ENCODE measurements at regions not wholly inside any gene's neighbourhood (a gene's known extent, or its start where the extent isn't known, plus 50 kb on each side); places are given as distances from the start of the nearest gene placed in this dataset.

DNA sequence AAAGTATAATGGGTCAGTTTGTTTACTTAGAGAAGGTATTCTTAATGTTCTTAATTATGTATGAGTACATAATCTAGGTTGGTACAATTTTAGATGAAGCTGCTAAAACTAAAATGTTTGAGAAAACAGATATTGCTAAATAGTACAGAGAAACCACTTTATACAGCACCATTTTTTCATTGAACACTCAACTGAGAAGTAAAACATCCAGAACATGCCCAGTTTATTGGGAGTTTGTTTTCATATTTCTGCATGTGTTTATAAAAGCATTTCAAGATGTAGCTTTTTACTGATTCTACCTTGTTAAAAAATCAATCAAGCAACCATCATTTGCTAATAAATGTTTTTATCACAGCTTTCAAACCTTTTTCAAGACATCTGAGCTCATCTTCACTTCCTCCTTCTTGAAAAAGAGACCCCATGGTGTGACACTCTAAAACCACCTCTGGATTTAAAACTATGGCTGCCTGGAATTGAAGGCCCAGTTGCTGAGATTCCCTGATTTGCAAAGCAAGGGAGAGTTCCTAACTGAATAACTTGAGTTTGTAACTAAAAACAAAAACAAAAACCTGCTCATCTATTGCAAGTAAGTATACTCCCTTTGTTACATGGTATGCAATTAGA is 585.9 kb downstream of the ZEB2 start:
- TF ChIP-seq, protein P1, sequence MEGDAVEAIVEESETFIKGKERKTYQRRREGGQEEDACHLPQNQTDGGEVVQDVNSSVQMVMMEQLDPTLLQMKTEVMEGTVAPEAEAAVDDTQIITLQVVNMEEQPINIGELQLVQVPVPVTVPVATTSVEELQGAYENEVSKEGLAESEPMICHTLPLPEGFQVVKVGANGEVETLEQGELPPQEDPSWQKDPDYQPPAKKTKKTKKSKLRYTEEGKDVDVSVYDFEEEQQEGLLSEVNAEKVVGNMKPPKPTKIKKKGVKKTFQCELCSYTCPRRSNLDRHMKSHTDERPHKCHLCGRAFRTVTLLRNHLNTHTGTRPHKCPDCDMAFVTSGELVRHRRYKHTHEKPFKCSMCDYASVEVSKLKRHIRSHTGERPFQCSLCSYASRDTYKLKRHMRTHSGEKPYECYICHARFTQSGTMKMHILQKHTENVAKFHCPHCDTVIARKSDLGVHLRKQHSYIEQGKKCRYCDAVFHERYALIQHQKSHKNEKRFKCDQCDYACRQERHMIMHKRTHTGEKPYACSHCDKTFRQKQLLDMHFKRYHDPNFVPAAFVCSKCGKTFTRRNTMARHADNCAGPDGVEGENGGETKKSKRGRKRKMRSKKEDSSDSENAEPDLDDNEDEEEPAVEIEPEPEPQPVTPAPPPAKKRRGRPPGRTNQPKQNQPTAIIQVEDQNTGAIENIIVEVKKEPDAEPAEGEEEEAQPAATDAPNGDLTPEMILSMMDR (IDR thresholded peaks at IDR 0.05) = no peak
- Histone ChIP-seq H3K4me1 (ENCODE audit: control insufficient read depth in 1 of 2, insufficient read depth in 2 of 2, low read length in 2 of 2) (peaks cover 4 to 11% of the 10 kb centered on the region in 2 donors), H4K20me1 (ENCODE audit: insufficient read depth, low read length) (no peaks in the 10 kb centered on the region), H3K79me2 (ENCODE audit: insufficient read depth, low read length) (no peaks in the 10 kb centered on the region), H3K9ac (ENCODE audit: insufficient read depth, low read length, poor library complexity, severe bottlenecking) (no peak overlapping the region), H3K9me3 (replicated peaks in 1 of 2; ENCODE audit: control insufficient read depth in 1 of 2, insufficient read depth in 1 of 2, low read length in 2 of 2) (no peaks in the 10 kb centered on the region), H2AFZ (ENCODE audit: insufficient read depth, low read depth, low read length, poor library complexity, severe bottlenecking) (no peak overlapping the region), H3K4me3 (replicated peaks in 1 of 3; ENCODE audit: low read depth in 2 of 3, low read length in 3 of 3) (no peak overlapping the region), H3K27me3 (ENCODE audit: control insufficient read depth in 2 of 2, insufficient read depth in 2 of 2, low read length in 2 of 2) (peaks cover 46 to 57% of the 10 kb centered on the region in 2 donors), H3K36me3 (replicated peaks in 1 of 2; ENCODE audit: control insufficient read depth in 1 of 2, insufficient read depth in 2 of 2, low read length in 2 of 2) (no peaks in the 10 kb centered on the region), H3K4me2 (replicated peaks; ENCODE audit: extremely low read depth, low read length, poor library complexity, severe bottlenecking) (no peak overlapping the region), H3K27ac (ENCODE audit: low read depth in 1 of 2, low read length in 2 of 2) (no peak overlapping the region)
- Mint-ChIP-seq H3K4me1 (peaks cover 10% of the 10 kb centered on the region), H3K27ac (no peak overlapping the region), H3K27me3 (ENCODE audit: low read depth in 3 of 3) (peaks cover 39 to 52% (median 44%) of the 10 kb centered on the region in 3 donors), H3K36me3 (no peaks in the 10 kb centered on the region), H3K9me3 (peaks cover 0 to 10% (median 0%) of the 10 kb centered on the region in 7 donors), H3K4me3 (no peak overlapping the region)
- intact Hi-C loops (cut with micrococcal nuclease) = no loop called here
- DNase-seq = no peak

DNA sequence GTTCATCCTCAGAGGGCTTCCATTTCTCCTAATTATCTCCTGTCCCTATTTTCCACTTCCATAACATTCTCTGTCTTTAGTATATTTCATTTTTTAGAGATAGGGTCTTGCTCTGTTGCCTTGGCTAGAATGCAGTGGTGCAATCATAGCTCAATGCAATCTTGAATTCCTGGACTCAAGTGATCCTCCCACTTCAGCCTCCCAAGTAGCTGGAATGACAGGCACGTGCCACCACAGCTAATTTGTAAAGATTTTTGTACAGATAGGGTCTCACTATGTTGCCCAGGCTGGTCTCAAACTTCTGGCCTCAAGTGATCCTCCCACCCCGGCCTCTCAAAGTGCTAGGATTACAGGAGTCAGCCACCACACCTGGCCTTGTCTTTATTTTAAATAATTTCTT is 589.0 kb downstream of the ZEB2 start:
- Mint-ChIP-seq H3K4me1 (no peaks in the 10 kb centered on the region), H3K4me3 (no peak overlapping the region), H3K36me3 (no peaks in the 10 kb centered on the region), H3K9me3 (peaks cover 0 to 4% (median 0%) of the 10 kb centered on the region in 7 donors), H3K27ac (no peak overlapping the region), H3K27me3 (ENCODE audit: low read depth in 3 of 3) (peaks cover 14 to 24% (median 24%) of the 10 kb centered on the region in 3 donors)
- intact Hi-C loops (cut with micrococcal nuclease) = no loop called here
- no peak overlapping the region for H3K9ac ChIP-seq (ENCODE audit: insufficient read depth, low read length, poor library complexity, severe bottlenecking)
- no peak overlapping the region for H3K4me3 ChIP-seq (replicated peaks in 1 of 3; ENCODE audit: low read depth in 2 of 3, low read length in 3 of 3)
- no peaks in the 10 kb centered on the region for H4K20me1 ChIP-seq (ENCODE audit: insufficient read depth, low read length)
- no peaks in the 10 kb centered on the region for H3K36me3 ChIP-seq (replicated peaks in 1 of 2; ENCODE audit: control insufficient read depth in 1 of 2, insufficient read depth in 2 of 2, low read length in 2 of 2)
- no peak overlapping the region for H3K4me2 ChIP-seq (replicated peaks; ENCODE audit: extremely low read depth, low read length, poor library complexity, severe bottlenecking)
- H3K9me3 ChIP-seq (replicated peaks in 1 of 2; ENCODE audit: control insufficient read depth in 1 of 2, insufficient read depth in 1 of 2, low read length in 2 of 2) = no peaks in the 10 kb centered on the region
- no peak overlapping the region for H2AFZ ChIP-seq (ENCODE audit: insufficient read depth, low read depth, low read length, poor library complexity, severe bottlenecking)
- H3K79me2 ChIP-seq (ENCODE audit: insufficient read depth, low read length) = no peaks in the 10 kb centered on the region
- DNase-seq = no peak
- 100% methylated on average over 1 of the region's 2 CpGs for WGBS (ENCODE audit: insufficient coverage)
- H3K4me1 ChIP-seq (ENCODE audit: control insufficient read depth in 1 of 2, insufficient read depth in 2 of 2, low read length in 2 of 2) = no peaks in the 10 kb centered on the region
- peaks cover 22 to 28% of the 10 kb centered on the region in 2 donors for H3K27me3 ChIP-seq (ENCODE audit: control insufficient read depth in 2 of 2, insufficient read depth in 2 of 2, low read length in 2 of 2)
- TF ChIP-seq, protein P1 (IDR thresholded peaks at IDR 0.05) = no peak
- no peak overlapping the region for H3K27ac ChIP-seq (ENCODE audit: low read depth in 1 of 2, low read length in 2 of 2)

Measured in CD14-positive monocyte (primary cell).